ENCODE measurements at regions not wholly inside any gene's neighbourhood (a gene's known extent, or its start where the extent isn't known, plus 50 kb on each side); places are given as distances from the start of the nearest gene placed in this dataset.

GRCh38 chr5:131064669-131065371 lies 100.2 kb downstream of the HINT1 start:
- TF ChIP-seq POLR2AphosphoS5 (IDR thresholded peaks at IDR 0.05; ENCODE audit: borderline replicate concordance, low read depth, low read length) (no peak), EZH2 (IDR thresholded peaks at IDR 0.05) (no peak)
